Adrenal gland (tissue), 9 donors: ENCODE measurements at regions not wholly inside any gene's neighbourhood (a gene's known extent, or its start where the extent isn't known, plus 50 kb on each side); places are given as distances from the start of the nearest gene placed in this dataset.

Experiments used
- DNase-seq, 7 donors: peaks; one replicate each; pipeline ENCODE4 v3.0.0-alpha.2; 2019 to 2020
- H3K27ac ChIP-seq, 5 donors: fragments of 200-600 bp; sonication (generic) in 4 of 5; 1 replicate in 3 of 5; 2 replicates in 2 of 5; pipeline versions ENCODE4 v1.5.1 to v1.8.0; 2016 to 2020; ENCODE audit warnings: mild to moderate bottlenecking in 1 of 5
- H3K27me3 ChIP-seq: fragments of 200-600 bp; 2 replicates; pipeline ENCODE4 v1.8.0; 2021
- H3K36me3 ChIP-seq, 2 donors: fragments of 200-600 bp; replicated peaks in 1 of 2; 1 replicate in 1 of 2; 2 replicates in 1 of 2; pipeline versions ENCODE4 v1.5.1 to v1.8.0; 2018 to 2022
- H3K4me1 ChIP-seq, 2 donors: fragments of 200-600 bp; replicated peaks in 1 of 2; 1 replicate in 1 of 2; 2 replicates in 1 of 2; pipeline versions ENCODE4 v1.5.1 to v1.8.0; 2018 to 2021
- H3K4me3 ChIP-seq, 4 donors: fragments of 200-600 bp; sonication (generic) in 3 of 4; one replicate each; pipeline ENCODE4 v1.5.1; 2016 to 2018
- H3K9me3 ChIP-seq, 3 donors: fragments of 200-600 bp; sonication (generic) in 1 of 3; replicated peaks in 1 of 3; 1 replicate in 2 of 3; 2 replicates in 1 of 3; pipeline versions ENCODE4 v1.5.1 to v1.8.0; 2016 to 2021
- POLR2A ChIP-seq, 2 donors: fragments of 450-650 bp; IDR thresholded peaks; one replicate each; pipeline ENCODE4 v1.6.1; 2017; ENCODE audit warnings: antibody characterized with exemption in 2 of 2, mild to moderate bottlenecking in 2 of 2, moderate library complexity in 1 of 2
- WGBS, 4 donors: extraction: QIAGEN DNeasy Blood & Tissue Kit in 2 of 4; methylation state at CpG; one replicate each; pipeline versions ENCODE4 v1.1.5 to v1.1.7; 2013 to 2017; 5-methylcytosine and 5-hydroxymethylcytosine counted together
- intact Hi-C, 2 donors: fragments of 100-400 bp; cut with DNase I; formaldehyde crosslinking; loops; one replicate each; pipeline versions ENCODE4 v1.14.1 to v1.15.0; 2022 to 2023
- TF ChIP-seq, protein P1 (sequence below), 6 experiments: fragments of 450-650 bp in 4 of 6; fragments of 200-600 bp in 2 of 6; sonication (generic) in 1 of 6; IDR thresholded peaks; 1 replicate in 5 of 6; 2 replicates in 1 of 6; pipeline versions ENCODE4 v1.5.1 to v1.8.0; 2016 to 2021; ENCODE audit warnings: antibody characterized with exemption in 6 of 6, mild to moderate bottlenecking in 2 of 6, moderate library complexity in 1 of 6
- donor health status: healthy with polysubstance abuse.
- donor health status: Bipolar disorder and iron deficiency.
- donor health status: DM: yes; HTN: yes; CAD: no.
- donor health status: DM: no; HTN: no; CAD: no.
- donor health status: DM: no; HTN: no; CAD: no.

DNA sequence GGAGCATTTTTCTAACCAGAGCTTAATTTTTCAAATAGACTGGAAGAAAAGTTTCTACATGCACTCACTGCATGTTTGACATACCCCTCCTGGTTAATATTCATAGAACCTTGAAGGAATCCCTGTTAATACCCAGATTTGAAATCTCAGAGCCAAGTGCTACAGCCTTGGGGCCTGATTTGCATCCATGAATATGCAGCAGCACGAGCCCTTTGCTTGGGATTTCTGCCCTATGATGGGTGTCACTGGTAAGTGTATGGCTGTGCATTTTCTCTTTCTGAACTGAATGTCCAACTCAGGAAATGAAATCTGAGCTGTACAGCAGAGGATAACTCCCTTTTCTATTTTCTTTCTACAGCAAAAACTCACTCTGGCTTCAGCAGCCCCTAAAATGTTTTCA, 1157.5 kb downstream of the XPNPEP1 start:
- no peaks in the 10 kb centered on the region for H3K27me3 ChIP-seq
- no peaks in the 10 kb centered on the region for H3K9me3 ChIP-seq
- H3K4me1 ChIP-seq = no peaks in the 10 kb centered on the region
- no peaks in the 10 kb centered on the region for H3K36me3 ChIP-seq
- no peak overlapping the region for H3K27ac ChIP-seq
- intact Hi-C loops = no loop called here
- DNase-seq = no peak
- H3K4me3 ChIP-seq = no peak overlapping the region
- no peak for TF ChIP-seq POLR2A (IDR thresholded peaks at IDR 0.05)
- TF ChIP-seq, protein P1, sequence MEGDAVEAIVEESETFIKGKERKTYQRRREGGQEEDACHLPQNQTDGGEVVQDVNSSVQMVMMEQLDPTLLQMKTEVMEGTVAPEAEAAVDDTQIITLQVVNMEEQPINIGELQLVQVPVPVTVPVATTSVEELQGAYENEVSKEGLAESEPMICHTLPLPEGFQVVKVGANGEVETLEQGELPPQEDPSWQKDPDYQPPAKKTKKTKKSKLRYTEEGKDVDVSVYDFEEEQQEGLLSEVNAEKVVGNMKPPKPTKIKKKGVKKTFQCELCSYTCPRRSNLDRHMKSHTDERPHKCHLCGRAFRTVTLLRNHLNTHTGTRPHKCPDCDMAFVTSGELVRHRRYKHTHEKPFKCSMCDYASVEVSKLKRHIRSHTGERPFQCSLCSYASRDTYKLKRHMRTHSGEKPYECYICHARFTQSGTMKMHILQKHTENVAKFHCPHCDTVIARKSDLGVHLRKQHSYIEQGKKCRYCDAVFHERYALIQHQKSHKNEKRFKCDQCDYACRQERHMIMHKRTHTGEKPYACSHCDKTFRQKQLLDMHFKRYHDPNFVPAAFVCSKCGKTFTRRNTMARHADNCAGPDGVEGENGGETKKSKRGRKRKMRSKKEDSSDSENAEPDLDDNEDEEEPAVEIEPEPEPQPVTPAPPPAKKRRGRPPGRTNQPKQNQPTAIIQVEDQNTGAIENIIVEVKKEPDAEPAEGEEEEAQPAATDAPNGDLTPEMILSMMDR (IDR thresholded peaks at IDR 0.05) = no peak
- 53 to 92% (median 55%) methylated on average over 1 of the region's 1 CpG for WGBS, 4 donors

DNA sequence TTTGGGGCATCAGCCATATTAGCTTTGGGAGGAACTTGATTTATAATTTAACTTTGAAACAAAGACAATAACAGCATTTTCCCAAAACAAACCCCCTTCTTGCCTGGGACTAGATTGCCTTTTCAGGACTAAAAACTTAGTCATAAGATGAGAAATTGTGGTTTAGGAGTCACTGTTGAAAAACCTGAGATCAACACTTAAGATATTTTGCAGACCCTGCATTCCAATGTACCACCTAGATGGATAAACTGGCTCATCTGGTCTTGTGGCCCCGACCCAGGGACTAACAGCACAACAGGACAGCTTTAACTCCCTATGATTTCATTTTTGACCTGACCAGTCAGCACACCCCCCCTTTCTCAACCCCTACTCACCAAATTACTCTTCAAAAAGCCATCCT, 1165.4 kb downstream of the XPNPEP1 start:
- Histone ChIP-seq H3K4me1 (no peaks in the 10 kb centered on the region), H3K36me3 (no peaks in the 10 kb centered on the region), H3K27me3 (no peaks in the 10 kb centered on the region), H3K4me3 (no peak overlapping the region), H3K9me3 (no peaks in the 10 kb centered on the region), H3K27ac (no peak overlapping the region)
- intact Hi-C loops = no loop called here
- WGBS, 4 donors = 59 to 88% (median 67%) methylated on average over 1 of the region's 1 CpG
- DNase-seq = no peak
- no peak for TF ChIP-seq POLR2A (IDR thresholded peaks at IDR 0.05)
- TF ChIP-seq, protein P1 (IDR thresholded peaks at IDR 0.05) = no peak

DNA sequence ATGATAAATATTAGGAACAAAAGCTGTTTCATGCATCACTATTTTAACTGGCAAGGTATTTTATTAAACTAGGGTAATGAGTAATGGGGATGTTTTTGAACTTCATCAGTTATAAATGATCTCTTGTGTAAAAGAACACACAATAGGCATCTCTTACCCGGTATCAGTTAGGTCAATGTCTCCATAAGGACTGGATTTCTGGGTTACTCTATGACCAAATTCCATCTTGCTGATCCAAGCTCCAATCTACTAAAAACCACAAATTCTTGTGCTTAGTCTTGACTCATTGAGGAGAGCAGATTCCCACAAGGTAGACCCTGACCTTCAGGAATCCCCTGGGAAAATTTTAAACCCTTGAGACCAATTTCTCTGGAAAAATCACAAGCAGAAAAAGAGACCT, 1167.7 kb downstream of the XPNPEP1 start:
- Histone ChIP-seq H3K4me1 (no peaks in the 10 kb centered on the region), H3K36me3 (no peaks in the 10 kb centered on the region), H3K4me3 (no peak overlapping the region), H3K27me3 (no peaks in the 10 kb centered on the region), H3K27ac (no peak overlapping the region), H3K9me3 (no peaks in the 10 kb centered on the region)
- TF ChIP-seq POLR2A (IDR thresholded peaks at IDR 0.05) = no peak
- TF ChIP-seq, protein P1 (IDR thresholded peaks at IDR 0.05) = no peak
- no peak for DNase-seq
- intact Hi-C loops = no loop called here
- 65 to 76% (median 72%) methylated on average over 1 of the region's 1 CpG for WGBS, 4 donors

DNA sequence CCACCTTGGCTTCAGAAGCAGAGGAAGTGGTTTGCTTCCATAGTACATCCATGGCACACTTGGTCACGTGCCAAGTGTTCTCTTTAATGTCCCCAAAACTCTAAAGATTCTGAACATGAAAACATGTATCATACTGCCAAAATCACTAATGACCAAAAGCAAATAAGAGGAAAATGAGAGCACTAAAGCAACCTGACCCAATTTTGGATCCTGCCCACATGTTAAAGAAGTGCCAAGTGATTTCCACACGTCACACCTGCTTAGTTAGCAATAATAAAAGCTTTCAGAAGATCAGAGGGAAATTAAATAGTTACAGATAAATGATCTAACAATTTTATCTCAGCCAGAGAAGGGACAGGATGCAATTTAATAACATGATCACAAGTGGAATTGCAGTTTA, 1170.0 kb downstream of the XPNPEP1 start:
- DNase-seq = no peak
- TF ChIP-seq, protein P1 (IDR thresholded peaks at IDR 0.05) = no peak
- TF ChIP-seq POLR2A (IDR thresholded peaks at IDR 0.05) = no peak
- no peak overlapping the region for H3K4me3 ChIP-seq
- H3K36me3 ChIP-seq = no peaks in the 10 kb centered on the region
- H3K9me3 ChIP-seq = no peaks in the 10 kb centered on the region
- H3K27me3 ChIP-seq = no peaks in the 10 kb centered on the region
- H3K4me1 ChIP-seq = no peaks in the 10 kb centered on the region
- no peak overlapping the region for H3K27ac ChIP-seq
- intact Hi-C loops = no loop called here
- 37 to 49% (median 47%) methylated on average over 2 of the region's 2 CpGs for WGBS, 4 donors
